A673 (cell line): ENCODE measurements at regions not wholly inside any gene's neighbourhood (a gene's known extent, or its start where the extent isn't known, plus 50 kb on each side); places are given as distances from the start of the nearest gene placed in this dataset.
"Not testable (repeated sequence)": the region's sequence is repeated elsewhere in the genome, so short reads cannot be mapped to it uniquely, and the experiment has no call there.

ENCODE experiments used
- CTCF ChIP-seq: fragments of 300-800, 200-600 bp; sonication (generic); conservative IDR thresholded peaks from 2 replicates; pipeline ENCODE4 v1.5.1; 2017; ENCODE audit warnings: low read depth, mild to moderate bottlenecking, antibody characterized with exemption, low read length, moderate library complexity, mixed read lengths
- EZH2 ChIP-seq: fragments of 200-600 bp; sonication (generic); IDR thresholded peaks from 2 replicates; pipeline ENCODE4 v1.6.1; 2017; ENCODE audit warnings: borderline replicate concordance, low read depth, mild to moderate bottlenecking, mixed read lengths, antibody characterized with exemption, low read length; ENCODE audit not compliant: poor library complexity, severe bottlenecking

- TF ChIP-seq CTCF, EZH2: not testable (repeated sequence)
Observed at GRCh38 chr2:94577160-94577559, 294.1 kb upstream of the TEKT4 start.
